ENCODE measurements at regions not wholly inside any gene's neighbourhood (a gene's known extent, or its start where the extent isn't known, plus 50 kb on each side); places are given as distances from the start of the nearest gene placed in this dataset.

GRCh38 chrX:7641141-7641540, 201.8 kb upstream of the VCX start:
- Histone ChIP-seq H3K9ac (ENCODE audit: control insufficient read depth, extremely low read depth, insufficient read depth, low read length) (no peak overlapping the region), H3K4me3 (ENCODE audit: control insufficient read depth in 2 of 3, extremely low read depth in 1 of 3, insufficient read depth in 2 of 3, low read depth in 1 of 3, low read length in 3 of 3) (no peak overlapping the region), H3K27ac (ENCODE audit: control insufficient read depth, insufficient read depth, low read length) (no peak overlapping the region), H3K4me1 (ENCODE audit: control insufficient read depth, extremely low read depth, insufficient read depth, low read length) (no peaks in the 10 kb centered on the region), H3K4me2 (ENCODE audit: control insufficient read depth, extremely low read depth, insufficient read depth, low read depth, low read length) (no peak overlapping the region), H3K27me3 (ENCODE audit: control insufficient read depth, extremely low read depth, insufficient read depth, low read length) (no peaks in the 10 kb centered on the region), H3K36me3 (ENCODE audit: control insufficient read depth in 2 of 2, extremely low read depth in 1 of 2, insufficient read depth in 2 of 2, low read length in 2 of 2) (no peaks in the 10 kb centered on the region), H3K79me2 (ENCODE audit: control insufficient read depth, insufficient read depth, low read length) (no peaks in the 10 kb centered on the region), H3K9me3 (ENCODE audit: control insufficient read depth, low read depth, low read length) (no peaks in the 10 kb centered on the region), H4K20me1 (ENCODE audit: control insufficient read depth, extremely low read depth, insufficient read depth, low read length) (no peaks in the 10 kb centered on the region), H2AFZ (ENCODE audit: control insufficient read depth, low read length) (no peak overlapping the region), H3K9me1 (ENCODE audit: control insufficient read depth, extremely low read depth, insufficient read depth, low read length) (no peaks in the 10 kb centered on the region)
- no peak for TF ChIP-seq EZH2 (IDR thresholded peaks at IDR 0.05; ENCODE audit: low read length)
- no peak for TF ChIP-seq CTCF (optimal IDR thresholded peaks at IDR 0.05 in 1 of 3, IDR thresholded peaks at IDR 0.05 in 1 of 3, conservative IDR thresholded peaks at IDR 0.05 in 1 of 3; ENCODE audit: extremely low read depth in 1 of 3, insufficient read depth in 2 of 3, low read length in 3 of 3)
- DNase-seq (ENCODE audit: low read depth, low spot score) (no peak), FAIRE-seq (no peak)
- dilution Hi-C loops (cut with MboI; ENCODE audit: extremely low pct_ligation_motif_present, low sequenced_read_pairs) = no loop called here

GRCh38 chrX:7640392-7640791, 202.6 kb upstream of the VCX start:
- Histone ChIP-seq H3K9ac (ENCODE audit: control insufficient read depth, extremely low read depth, insufficient read depth, low read length) (no peak overlapping the region), H3K36me3 (ENCODE audit: control insufficient read depth in 2 of 2, extremely low read depth in 1 of 2, insufficient read depth in 2 of 2, low read length in 2 of 2) (no peaks in the 10 kb centered on the region), H4K20me1 (ENCODE audit: control insufficient read depth, extremely low read depth, insufficient read depth, low read length) (no peaks in the 10 kb centered on the region), H3K79me2 (ENCODE audit: control insufficient read depth, insufficient read depth, low read length) (no peaks in the 10 kb centered on the region), H3K27me3 (ENCODE audit: control insufficient read depth, extremely low read depth, insufficient read depth, low read length) (no peaks in the 10 kb centered on the region), H3K4me3 (ENCODE audit: control insufficient read depth in 2 of 3, extremely low read depth in 1 of 3, insufficient read depth in 2 of 3, low read depth in 1 of 3, low read length in 3 of 3) (no peak overlapping the region), H3K4me1 (ENCODE audit: control insufficient read depth, extremely low read depth, insufficient read depth, low read length) (no peaks in the 10 kb centered on the region), H3K9me1 (ENCODE audit: control insufficient read depth, extremely low read depth, insufficient read depth, low read length) (no peaks in the 10 kb centered on the region), H3K9me3 (ENCODE audit: control insufficient read depth, low read depth, low read length) (no peaks in the 10 kb centered on the region), H3K27ac (ENCODE audit: control insufficient read depth, insufficient read depth, low read length) (no peak overlapping the region), H2AFZ (ENCODE audit: control insufficient read depth, low read length) (no peak overlapping the region), H3K4me2 (ENCODE audit: control insufficient read depth, extremely low read depth, insufficient read depth, low read depth, low read length) (no peak overlapping the region)
- TF ChIP-seq EZH2 (IDR thresholded peaks at IDR 0.05; ENCODE audit: low read length) (no peak), CTCF (optimal IDR thresholded peaks at IDR 0.05 in 1 of 3, IDR thresholded peaks at IDR 0.05 in 1 of 3, conservative IDR thresholded peaks at IDR 0.05 in 1 of 3; ENCODE audit: extremely low read depth in 1 of 3, insufficient read depth in 2 of 3, low read length in 3 of 3) (no peak)
- FAIRE-seq (no peak), DNase-seq (ENCODE audit: low read depth, low spot score) (no peak)
- dilution Hi-C loops (cut with MboI; ENCODE audit: extremely low pct_ligation_motif_present, low sequenced_read_pairs) = no loop called here

Data from keratinocyte (primary cell).